GM21526 (cell line): ENCODE measurements at regions not wholly inside any gene's neighbourhood (a gene's known extent, or its start where the extent isn't known, plus 50 kb on each side); places are given as distances from the start of the nearest gene placed in this dataset.
A peak's percentile ranks its signal among the peaks of the same experiment; 100 is the strongest.
"Not testable (repeated sequence)": the region's sequence is repeated elsewhere in the genome, so short reads cannot be mapped to it uniquely, and the experiment has no call there.

Experiments
- ATAC-seq: cut with Tn5 transposase; IDR thresholded peaks from one replicate; pipeline ENCODE4 v1.9.1; 2021; ENCODE audit warnings: moderate library complexity; ENCODE audit not compliant: unreplicated experiment, low FRiP score

GRCh38 chr4:131459430-131460101 is 1689.5 kb upstream of the PCDH10 start:
- ATAC-seq, result peak; percentile 92

- ATAC-seq, result no peak
Observed at GRCh38 chr4:131470360-131470759, 1678.7 kb upstream of the PCDH10 start.

DNA sequence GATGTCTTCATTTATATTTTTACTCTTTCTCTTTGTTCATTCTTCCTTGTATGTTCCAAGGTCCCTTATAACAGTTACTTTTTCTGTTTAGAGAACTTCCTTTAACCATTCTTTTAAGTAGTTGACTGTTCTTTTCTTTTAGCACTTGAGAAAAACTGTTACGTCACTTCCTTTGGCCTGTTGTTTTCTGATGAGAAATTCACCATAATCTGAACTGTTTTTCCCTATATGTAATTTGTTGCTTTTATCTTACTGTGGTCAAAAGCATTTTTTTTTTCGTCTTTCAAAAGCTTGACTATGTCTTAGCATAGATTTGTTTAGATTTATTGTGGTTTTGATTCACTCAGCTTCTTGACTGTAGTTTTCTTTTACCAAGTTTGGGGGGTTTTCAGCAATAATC is 1660.3 kb upstream of the PCDH10 start:
- ATAC-seq, result no peak

DNA sequence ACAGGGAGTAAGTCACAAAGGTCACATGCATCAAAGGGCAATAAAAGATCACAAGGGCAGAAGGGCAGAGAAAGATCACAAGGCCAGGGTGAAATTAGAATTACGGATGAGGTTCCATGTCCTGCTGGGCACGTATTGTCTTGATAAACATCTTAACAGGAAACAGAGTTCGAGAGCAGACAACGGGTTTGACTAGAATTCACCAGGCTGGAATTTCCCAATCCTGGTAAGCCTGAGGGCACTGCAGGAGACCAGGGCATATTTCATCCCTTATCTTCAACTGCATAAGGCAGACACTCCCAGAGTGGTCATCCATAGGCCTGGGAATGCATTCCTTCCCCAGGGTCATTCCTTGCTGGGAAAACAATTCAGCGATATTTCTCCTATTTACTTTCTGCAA is 1652.9 kb upstream of the PCDH10 start:
- not testable (repeated sequence) for ATAC-seq

DNA sequence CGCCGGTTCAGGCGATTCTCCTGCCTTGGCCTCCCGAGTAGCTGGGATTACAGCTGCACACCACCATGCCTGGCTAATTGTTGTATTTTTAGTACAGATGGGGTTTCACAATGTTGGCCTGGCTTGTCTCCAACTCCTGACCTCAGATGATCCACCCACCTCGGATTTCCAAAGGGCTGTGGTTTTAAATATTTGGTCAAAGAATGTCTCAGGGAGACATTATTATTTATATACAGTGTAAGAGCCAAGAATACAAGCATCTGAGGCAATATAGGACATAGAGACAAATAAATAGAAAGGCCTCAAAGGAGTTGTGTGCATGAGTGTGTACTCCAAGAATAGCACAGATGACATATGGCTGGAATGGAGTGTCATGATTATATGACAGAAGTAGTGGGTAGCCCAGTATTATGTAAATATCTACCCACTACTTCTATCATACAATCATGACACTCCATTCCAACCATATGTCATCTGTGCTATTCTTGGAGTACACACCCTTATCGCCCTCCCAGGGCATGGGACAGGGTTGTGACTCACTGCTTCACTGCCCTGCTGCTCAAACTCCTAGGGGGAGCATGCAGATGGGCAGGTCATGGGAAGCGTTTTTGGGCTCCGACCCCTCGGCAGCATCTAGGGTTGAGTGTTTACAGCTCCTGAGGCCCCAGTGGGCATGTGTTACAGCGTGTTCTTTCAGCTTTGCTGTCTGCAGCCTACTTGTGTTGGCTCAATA is 1649.8 kb upstream of the PCDH10 start:
- ATAC-seq, result no peak

- ATAC-seq, result no peak
Observed at GRCh38 chr4:131509521-131509920, 1639.6 kb upstream of the PCDH10 start.

GRCh38 chr4:131526686-131527085 is 1622.4 kb upstream of the PCDH10 start:
- ATAC-seq, result no peak

DNA sequence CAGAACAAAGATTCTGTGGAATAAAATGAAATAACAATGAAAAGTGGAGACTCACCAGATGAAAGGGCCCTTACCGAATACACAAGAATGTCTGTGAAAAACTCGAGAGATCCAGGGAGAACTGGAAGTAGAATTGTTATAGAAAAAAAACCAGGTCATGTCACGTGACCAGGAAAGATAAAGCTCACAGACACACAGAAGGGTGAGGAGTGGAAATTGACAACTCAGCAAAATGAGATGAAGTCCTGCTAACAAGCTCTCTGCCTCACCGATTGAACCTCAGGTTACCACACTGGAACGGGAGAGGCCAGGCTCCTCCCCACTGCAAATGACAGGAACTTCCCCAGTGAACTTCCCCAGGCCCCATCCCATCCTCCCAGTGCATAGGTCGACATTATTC is 1618.0 kb upstream of the PCDH10 start:
- no peak for ATAC-seq

DNA sequence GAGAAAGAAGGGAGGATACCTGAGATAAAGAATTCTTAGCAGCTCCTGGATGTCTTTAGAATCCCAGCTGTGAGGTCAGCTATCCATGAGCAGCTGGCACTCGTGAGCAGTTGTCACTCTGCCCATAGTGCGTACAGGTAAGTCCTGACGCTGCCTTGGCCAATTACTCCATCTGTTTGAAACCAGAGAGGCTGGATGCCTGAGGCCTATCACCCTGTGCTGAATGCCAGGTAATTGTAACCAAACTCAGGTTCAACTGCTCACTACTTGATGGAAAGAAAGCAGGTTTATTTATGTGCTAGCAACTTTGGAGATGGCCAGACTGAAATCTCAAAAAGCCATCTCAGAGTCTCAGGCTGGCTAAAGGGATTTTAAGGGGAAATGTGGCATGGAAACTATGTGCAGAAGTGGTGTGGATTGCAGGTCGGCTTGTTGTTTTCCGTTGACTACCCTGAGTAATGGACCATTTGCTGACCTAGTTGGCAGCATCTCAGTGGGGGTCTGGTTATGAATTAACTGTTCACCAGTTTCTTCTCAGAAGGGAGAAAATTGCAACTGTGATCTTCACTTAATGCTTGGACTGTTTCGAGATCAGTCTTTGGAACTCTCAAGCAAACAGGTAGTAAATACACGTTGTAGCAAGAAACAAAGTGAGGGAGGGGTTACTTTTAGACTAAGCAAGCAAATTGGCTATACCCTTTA is 1614.0 kb upstream of the PCDH10 start:
- ATAC-seq, result no peak

DNA sequence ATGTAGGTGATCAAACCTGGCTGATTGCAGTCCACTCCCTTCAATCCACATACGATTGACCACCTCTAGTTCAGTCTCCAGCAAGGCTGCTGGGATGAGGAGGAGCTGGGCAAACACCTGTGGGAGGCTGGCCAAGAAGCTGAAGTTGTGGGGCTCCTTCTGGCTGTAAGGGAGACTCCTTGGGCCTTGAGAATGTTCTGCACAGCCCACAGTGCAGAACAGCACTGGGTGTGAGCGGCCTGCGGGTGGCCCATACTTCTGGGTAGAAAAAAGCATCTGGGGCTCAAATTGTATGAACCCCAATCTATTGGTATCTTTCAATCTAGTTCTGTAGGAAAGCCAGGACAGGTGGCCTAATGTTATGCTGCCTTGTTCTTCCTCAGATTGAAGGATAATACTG is 1608.8 kb upstream of the PCDH10 start:
- no peak for ATAC-seq

DNA sequence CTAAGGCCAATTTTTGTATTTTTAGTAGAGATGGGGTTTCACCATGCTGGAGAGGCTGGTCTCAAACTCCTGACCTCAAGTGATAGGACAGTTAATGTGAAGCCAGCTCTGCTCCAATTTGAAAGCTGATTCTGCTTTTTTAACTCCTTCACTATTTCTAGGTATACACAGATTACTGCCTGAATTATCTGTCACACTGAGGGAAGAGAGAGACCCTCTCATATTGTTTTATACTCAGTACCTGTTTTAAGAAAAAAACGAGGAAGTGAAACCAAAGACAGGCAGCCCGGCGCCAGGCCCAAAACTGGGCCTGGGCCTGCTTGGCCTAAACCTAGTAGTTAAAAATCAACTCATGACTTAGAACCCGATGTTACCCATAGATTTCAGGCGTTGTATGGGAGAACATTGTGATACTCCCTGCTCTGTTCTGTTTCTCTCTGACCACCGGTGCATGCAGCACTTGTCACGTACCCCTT is 1601.5 kb upstream of the PCDH10 start:
- ATAC-seq, result peak; percentile 75

- no peak for ATAC-seq
Observed at GRCh38 chr4:131551306-131551705, 1597.8 kb upstream of the PCDH10 start.

- no peak for ATAC-seq
Observed at GRCh38 chr4:131566026-131566425, 1583.1 kb upstream of the PCDH10 start.

DNA sequence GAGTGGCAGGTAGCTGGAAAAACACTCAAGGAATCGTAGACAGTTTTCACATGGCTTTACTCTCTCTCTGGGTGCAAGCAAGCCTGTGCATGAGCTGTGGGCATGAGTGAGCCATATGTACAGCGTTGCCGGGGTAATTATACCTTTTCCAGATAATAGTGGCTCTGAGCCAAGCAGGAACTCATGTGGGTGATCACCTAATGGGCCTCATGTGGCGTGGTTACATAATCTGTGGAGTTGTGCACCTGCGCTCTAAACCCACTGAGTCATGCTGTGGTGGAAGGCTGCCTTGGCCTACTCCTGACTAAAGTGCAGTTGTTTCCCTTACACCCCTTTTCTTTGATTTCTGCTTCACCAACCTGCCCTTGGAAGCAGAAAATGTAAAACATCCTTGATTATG is 1564.5 kb upstream of the PCDH10 start:
- ATAC-seq, result no peak

DNA sequence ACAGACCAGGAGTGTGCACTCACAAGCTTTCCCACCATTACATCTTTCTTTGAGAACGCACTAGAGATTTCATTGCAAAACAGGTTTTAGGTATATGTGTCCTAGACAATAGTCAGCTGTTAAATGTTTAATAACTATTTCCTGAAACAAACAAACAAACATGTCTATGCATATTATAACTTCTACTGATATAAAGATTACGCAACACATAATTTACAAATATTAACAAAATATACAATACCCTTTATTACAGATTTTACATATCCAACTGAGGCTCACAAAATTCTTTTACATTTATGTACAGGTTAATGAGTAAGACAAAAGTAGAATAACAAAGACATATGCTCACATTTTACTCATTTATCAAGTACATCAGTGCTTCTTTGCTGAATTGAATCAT is 1554.0 kb upstream of the PCDH10 start:
- ATAC-seq, result no peak

- ATAC-seq, result no peak
Observed at GRCh38 chr4:131603705-131604104, 1545.4 kb upstream of the PCDH10 start.

- no peak for ATAC-seq
Observed at GRCh38 chr4:131609039-131609438, 1540.1 kb upstream of the PCDH10 start.

GRCh38 chr4:131610517-131610916 is 1538.6 kb upstream of the PCDH10 start:
- not testable (repeated sequence) for ATAC-seq

DNA sequence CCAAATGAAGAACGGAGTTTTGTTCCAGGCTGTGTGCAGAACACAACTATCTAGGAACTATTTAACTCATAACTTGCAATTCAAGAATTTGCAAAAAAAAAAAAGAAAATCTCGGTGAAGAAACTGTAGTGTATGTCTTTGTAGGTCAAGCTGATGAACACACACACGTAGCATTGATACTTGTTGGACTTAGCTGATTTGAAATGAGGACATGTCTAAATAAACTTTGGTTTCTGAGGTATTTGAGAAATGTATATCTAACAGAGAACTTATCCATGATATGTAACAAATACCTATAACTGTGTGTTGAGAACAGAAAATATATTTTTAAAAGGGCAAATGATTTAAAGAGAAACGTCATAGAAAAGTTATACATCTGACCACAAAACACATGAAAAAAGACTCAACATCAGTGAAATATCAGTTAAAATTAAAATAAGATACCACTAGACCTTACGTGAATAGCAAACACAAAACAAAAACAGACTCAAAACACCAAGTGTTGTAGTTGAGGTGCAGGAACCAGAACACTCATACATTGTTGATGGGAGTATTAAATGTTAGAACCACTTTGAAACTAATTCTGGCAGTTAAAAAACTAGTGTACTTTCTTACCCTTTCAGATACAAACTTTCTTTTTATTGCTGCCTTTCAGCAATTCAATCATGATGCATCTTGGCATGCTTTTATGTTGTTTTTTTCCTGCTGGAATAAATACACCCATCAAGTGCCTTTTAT is 1535.8 kb upstream of the PCDH10 start:
- ATAC-seq, result peak; percentile 36

DNA sequence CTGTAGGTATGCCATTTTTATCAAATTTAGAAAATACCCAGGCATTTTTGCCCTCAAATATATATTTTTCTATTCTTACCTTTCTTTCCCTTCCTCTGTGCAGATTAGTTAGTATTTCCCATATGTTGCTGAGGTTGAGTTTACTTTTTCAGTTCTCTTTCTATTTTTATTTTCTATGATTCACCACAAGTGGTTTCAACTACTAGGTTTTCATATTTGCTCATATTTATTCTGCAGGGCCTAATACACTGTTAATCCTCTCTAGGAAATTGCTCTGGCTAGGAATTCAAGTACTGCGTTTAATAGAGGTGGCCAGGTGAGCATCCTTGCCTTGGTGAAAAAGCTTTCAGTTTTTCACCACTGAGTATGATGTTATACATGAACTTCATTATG is 1535.3 kb upstream of the PCDH10 start:
- peak; percentile 88 for ATAC-seq

DNA sequence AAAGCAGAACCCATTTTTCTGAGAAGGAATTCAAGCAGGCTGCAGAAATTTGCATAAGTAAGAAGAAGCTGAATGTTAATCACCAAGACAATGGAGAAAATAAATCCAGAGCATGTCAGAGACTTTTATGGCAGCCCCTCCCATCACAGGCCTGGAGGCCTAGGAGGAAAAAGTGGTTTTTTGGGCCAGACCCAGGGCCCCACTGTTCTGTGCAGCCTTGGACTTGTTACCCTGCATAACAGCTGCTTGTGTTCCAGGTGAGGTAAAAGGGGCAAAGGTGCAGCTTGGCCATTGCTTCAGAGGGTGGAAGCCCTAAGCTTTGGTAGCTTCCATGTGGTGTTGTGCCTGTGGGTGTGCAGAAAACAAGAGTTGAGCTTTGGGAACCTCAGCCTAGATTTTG is 1516.2 kb upstream of the PCDH10 start:
- no peak for ATAC-seq
